ENCODE measurements at regions not wholly inside any gene's neighbourhood (a gene's known extent, or its start where the extent isn't known, plus 50 kb on each side); places are given as distances from the start of the nearest gene placed in this dataset.

- Histone ChIP-seq H3K79me2 (ENCODE audit: insufficient read depth, low read length) (no peaks in the 10 kb centered on the region), H2BK15ac (ENCODE audit: low read depth, low read length) (no peak overlapping the region), H3K79me1 (ENCODE audit: insufficient read depth, low read depth, low read length, poor library complexity, severe bottlenecking) (no peaks in the 10 kb centered on the region), H3T11ph (ENCODE audit: low read length) (no peak overlapping the region), H2BK20ac (ENCODE audit: low read depth, low read length, poor library complexity, severe bottlenecking) (no peak overlapping the region), H3K18ac (ENCODE audit: insufficient read length, low read depth, low read length) (no peak overlapping the region), H4K20me1 (ENCODE audit: control insufficient read depth, insufficient read depth, insufficient read length) (no peaks in the 10 kb centered on the region), H3K4me1 (ENCODE audit: insufficient read depth, low read length) (peaks cover 11% of the 10 kb centered on the region), H4K91ac (ENCODE audit: insufficient read length, low read depth, low read length) (no peak overlapping the region), H4K5ac (ENCODE audit: insufficient read length, low read depth, low read length) (no peak overlapping the region), H3K9me3 (ENCODE audit: control insufficient read depth, low read depth, low read length) (no peaks in the 10 kb centered on the region), H3K4ac (ENCODE audit: low read depth, low read length) (no peak overlapping the region), H2AK5ac (ENCODE audit: insufficient read length, low read length) (no peak overlapping the region), H2BK12ac (ENCODE audit: insufficient read length, low read depth, low read length) (no peak overlapping the region), H3K14ac (ENCODE audit: insufficient read depth, low read length) (no peak overlapping the region), H3K56ac (ENCODE audit: insufficient read length, low read depth, low read length) (no peak overlapping the region), H3K9ac (ENCODE audit: extremely low read depth, insufficient read length, low read length) (no peak overlapping the region), H3K27ac (ENCODE audit: insufficient read length, low read depth, low read length) (no peak overlapping the region), H2BK120ac (ENCODE audit: low read depth, low read length, poor library complexity, severe bottlenecking) (no peak overlapping the region), H4K8ac (replicated peaks; ENCODE audit: insufficient read length, low read depth, low read length) (no peak overlapping the region), H3K23ac (ENCODE audit: insufficient read length, low read depth, low read length) (no peak overlapping the region), H2BK5ac (ENCODE audit: insufficient read length, low read length) (no peak overlapping the region), H2AFZ (ENCODE audit: low read length) (no peak overlapping the region), H3K23me2 (ENCODE audit: insufficient read length, low read depth, low read length, poor library complexity, severe bottlenecking) (no peaks in the 10 kb centered on the region), H3K27me3 (ENCODE audit: insufficient read depth, low read length) (no peaks in the 10 kb centered on the region), H3K4me2 (ENCODE audit: insufficient read depth, insufficient read length, low read length) (no peak overlapping the region)
- H3K36me3 Mint-ChIP-seq (ENCODE audit: insufficient read depth in 1 of 3, low read depth in 3 of 3), result peaks cover 5 to 21% (median 7%) of the 10 kb centered on the region in 3 experiments
- H3K9me3 Mint-ChIP-seq, result peaks cover 9 to 17% of the 10 kb centered on the region in 2 experiments; a peak in 4 of 5 replicates
- H3K4me3 Mint-ChIP-seq, result no peak overlapping the region
- no peak for TF ChIP-seq CTCF (conservative IDR thresholded peaks at IDR 0.05)
- WGBS (ENCODE audit: extremely low coverage, insufficient read length, low lambda C conversion rate), result no CpG with 5 or more reads among the region's 9 CpGs
- DNase-seq, result no peak
- peaks cover 5% of the 10 kb centered on the region; the same call in 1 of the 2 replicates for H3K27me3 Mint-ChIP-seq (ENCODE audit: low read depth)
- peak overlapping the region in 2 of 3 experiments; percentile 26 to 67; a peak in 3 of 7 replicates for H3K27ac Mint-ChIP-seq
- peaks cover 30 to 34% of the 10 kb centered on the region in 2 experiments for H3K4me1 Mint-ChIP-seq
Observed at GRCh38 chr4:24680746-24681448, 96.5 kb upstream of the DHX15 start.

Data from H9 (cell line).